ENCODE measurements at regions not wholly inside any gene's neighbourhood (a gene's known extent, or its start where the extent isn't known, plus 50 kb on each side); places are given as distances from the start of the nearest gene placed in this dataset.
"Not testable (repeated sequence)": the region's sequence is repeated elsewhere in the genome, so short reads cannot be mapped to it uniquely, and the experiment has no call there.

- DNase-seq: peak; percentile 91
Measured at GRCh38 chr7:149714081-149714909, 59.1 kb downstream of the ZNF467 start.

GRCh38 chr7:149713731-149714068 lies 59.7 kb downstream of the ZNF467 start:
- DNase-seq: no peak

DNA sequence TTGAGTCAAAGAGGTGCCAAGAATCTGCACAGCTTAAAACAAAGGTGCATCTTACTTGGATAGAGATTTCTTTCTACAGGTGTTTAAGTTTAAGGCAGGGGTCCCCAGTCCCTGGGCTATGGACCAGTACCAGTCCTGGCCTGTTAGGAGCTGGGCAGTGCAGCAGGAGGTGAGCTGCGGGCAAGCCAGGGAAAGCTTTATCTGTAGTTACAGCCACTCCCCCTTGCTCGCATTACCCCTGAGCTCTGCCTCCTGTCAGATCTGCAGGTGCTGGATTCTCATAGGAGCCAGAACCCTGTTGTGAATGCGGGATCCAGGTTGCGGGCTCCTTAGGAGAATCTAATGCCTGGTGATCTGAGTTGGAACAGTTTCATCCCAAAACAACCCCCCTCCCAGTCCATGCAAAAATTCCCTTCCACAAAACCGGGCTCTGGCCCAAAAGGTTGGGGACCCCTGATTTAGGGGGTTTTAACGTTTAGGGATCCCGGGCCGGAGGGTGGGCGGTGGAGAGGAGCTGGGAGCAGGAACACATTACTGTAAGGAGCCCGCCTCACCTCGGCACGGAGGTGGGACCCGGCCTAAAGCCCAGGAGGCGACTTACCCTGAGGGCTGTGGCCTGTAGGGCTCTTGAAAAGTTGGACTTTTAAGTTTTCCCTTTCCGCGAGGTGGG lies 60.2 kb downstream of the ZNF467 start:
- DNase-seq: no peak

DNA sequence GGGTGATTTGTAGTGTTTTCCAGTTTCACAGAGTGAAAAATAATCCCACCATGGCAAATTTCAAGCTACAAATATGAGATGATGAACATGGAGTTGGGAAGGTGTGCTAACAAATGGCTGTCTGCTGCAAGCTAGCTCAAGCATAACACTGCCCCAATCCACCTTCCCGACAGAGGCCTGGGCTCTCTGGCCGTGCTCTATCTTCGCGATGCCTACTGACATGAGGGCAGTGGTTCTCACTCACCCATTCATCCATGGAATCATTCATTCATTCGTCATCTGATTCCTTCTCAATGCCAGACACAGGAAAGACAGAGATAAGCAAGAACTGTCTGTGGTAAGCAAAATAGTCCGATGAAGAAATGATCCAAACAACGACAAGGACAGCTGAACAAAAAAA lies 65.4 kb downstream of the ZNF467 start:
- DNase-seq: no peak

GRCh38 chr7:149707448-149707886 lies 65.9 kb downstream of the ZNF467 start:
- DNase-seq: no peak

DNA sequence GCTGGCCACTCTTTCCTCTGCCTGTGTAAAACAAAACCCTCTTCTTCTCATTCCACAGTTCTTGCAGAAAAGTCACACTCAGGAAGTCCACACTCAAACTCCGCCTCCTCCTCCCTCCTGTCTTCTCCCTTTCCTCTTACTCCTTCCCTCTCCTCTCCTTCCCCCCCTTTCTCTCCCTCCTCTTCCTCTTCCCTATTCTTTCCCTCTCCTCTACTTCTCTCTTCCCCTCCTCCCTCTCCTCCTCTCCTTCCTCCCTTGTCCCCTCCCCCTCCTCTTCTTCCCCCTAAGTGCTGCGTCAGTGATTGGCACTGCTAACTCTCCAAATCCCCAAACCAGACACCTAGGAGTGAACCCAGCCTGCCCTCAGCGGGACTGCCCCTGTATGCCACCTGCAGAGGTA lies 67.0 kb downstream of the ZNF467 start:
- no peak for DNase-seq

DNA sequence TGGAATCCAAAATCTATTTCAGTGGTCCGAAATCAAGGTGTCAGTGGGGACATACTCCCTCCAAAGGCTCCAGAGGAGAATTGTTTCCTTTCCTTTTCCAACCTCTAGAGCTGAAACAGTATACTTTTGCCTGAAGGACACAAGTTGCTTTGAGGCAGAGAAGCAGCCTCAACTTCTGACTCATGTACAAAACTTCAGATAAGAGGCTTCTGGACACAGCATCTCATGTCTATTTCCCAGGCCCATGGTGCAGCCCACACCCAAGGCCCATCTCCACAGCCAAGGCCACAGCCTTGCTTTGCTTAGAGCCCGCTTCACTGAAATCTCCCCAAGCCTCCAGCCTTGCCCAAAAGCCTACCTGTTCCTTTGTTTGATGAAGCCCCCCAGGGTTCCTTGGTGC lies 68.9 kb downstream of the ZNF467 start:
- DNase-seq: no peak

DNA sequence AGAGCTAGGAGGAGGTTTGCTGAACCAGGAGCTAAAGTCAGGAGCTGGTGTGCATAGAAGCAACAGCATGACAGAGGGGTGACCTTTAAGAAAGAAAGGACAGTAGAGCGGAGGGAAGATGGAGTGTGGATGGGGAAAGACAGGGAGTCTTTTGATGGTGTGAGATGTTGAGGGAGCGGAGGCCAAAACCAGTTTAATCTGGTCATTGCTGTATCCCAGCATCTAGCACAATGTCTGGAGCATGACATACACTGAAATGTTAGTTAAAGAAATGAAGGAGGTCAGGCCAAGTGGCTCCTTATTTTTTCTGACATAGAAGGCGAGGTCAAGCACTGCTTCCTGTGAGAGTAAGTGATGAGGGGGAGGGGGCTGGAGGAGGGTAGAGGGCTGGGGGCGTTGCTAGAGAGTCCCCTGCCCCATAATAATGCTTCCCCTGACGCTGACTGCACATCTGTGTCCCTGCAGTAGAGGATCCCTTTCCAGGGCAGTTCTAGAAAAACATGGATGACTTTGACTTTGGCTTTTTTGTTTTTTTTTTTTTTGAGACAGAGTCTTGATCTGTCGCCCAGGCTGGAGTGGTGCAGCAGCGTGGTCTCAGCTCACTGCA lies 70.2 kb downstream of the ZNF467 start:
- DNase-seq: no peak

DNA sequence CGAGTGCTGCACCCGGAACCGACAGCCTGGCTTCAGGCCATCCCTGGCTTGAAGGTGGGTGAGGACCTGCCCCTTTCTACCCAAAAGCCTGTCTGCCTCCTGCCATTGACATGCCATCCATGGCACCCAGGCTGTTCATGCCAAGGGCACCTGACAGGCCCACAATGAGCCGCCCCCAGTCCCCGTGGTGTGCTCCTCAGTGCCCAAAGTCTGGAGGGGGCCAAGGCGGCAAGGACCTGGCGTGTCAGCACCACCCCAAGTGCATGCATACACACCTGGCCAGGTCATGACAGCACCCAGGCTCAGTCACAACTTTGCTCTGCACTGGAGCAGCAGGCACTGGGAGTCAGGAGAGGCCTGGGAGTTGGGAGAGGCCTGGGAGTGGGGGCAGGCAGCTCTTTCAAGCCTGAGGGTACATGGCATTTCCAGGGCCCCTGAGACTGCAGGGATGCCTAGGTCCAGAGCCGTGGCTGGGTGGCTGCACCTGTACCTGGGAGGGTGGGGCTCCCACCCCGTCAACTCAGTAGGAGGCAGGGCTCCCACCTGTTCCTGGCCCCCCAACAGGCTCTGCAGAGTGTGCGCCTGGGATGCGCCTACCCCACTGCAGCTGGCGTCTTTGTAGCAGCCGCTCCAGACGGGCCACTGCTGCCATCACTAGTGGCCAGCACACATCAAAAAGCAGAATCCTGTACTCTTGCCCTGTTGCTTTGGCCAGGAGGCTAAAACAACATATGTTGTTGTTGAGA lies 71.7 kb downstream of the ZNF467 start:
- no peak for DNase-seq

GRCh38 chr7:149697767-149698166 lies 75.6 kb downstream of the ZNF467 start:
- not testable (repeated sequence) for DNase-seq

GRCh38 chr7:149696280-149696679 lies 77.1 kb downstream of the ZNF467 start:
- no peak for DNase-seq

- DNase-seq: no peak
Measured at GRCh38 chr7:149692557-149692982, 80.8 kb downstream of the ZNF467 start.

DNA sequence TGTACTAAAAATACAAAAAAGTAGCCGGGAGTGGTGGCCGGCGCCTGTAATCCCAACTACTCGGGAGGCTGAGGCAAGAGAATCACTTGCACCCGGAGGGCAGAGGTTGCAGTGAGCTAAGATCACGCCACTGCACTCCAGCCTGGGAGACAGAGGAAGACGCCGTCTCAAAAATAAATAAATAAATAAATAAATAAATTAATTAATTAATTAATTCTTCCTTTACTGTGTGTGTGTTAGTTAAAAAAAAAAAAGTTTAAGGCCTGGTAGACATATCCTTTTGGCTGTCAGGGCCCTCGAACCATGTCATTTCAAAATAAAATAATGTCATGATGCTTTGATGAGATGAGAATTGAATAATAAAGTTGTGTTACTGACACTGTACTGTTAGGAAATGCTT lies 81.3 kb downstream of the ZNF467 start:
- DNase-seq: no peak

DNA sequence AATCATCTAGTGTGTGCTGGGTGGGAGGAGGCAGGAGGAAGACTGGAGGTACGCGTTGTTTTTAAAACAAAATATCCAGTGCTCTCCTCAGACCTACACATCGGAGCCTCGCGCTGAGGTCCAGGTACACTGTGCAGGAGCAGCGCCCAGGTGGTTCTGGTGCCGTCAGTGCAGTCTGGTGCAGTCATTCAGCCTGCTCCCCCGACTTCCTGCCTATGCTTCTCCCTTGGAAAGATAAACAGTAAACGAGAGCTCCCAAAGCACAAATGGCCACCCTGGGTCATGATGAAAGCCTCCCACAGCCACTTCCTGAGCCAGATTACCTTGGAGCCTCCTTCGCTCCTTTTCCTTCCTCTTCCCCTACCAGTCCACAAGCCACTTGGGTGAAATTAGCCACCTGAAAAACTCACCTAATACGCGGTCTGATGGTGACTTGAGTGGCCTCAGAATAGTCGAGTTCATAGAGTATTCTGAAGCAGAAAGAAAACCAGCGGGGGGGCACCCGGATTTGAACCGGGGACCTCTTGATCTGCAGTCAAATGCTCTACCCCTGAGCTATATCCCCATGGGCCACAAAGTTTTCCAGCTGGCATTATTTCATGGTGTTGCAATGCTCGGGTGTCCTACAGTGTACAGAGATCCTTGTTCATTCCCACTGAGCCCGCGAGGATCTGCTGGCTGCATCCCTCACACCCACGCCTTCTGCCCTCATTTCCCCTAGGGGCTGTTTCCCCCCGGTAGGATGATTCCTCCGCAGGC lies 82.5 kb downstream of the ZNF467 start:
- no peak for DNase-seq

DNA sequence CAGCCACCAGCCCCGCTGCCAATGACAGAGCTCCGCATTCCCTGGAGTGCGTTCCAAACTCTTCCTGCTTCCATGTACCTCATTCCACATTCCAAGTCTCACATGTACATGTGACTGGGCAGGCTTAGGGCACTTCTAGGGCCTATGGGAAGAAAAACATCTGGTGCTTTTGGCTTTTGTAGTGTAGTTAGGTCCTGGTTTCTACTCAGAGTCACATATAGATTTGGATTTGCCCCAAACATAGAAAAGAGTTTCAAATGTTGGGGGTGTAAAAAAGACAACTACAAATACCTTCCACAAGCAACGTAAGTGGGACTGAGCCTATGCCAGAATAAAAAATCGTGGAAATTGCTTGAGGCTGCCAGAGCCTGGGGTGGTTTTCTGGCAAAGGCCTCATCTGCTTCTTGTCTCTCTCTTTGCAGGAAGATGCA lies 84.1 kb downstream of the ZNF467 start:
- no peak for DNase-seq

DNA sequence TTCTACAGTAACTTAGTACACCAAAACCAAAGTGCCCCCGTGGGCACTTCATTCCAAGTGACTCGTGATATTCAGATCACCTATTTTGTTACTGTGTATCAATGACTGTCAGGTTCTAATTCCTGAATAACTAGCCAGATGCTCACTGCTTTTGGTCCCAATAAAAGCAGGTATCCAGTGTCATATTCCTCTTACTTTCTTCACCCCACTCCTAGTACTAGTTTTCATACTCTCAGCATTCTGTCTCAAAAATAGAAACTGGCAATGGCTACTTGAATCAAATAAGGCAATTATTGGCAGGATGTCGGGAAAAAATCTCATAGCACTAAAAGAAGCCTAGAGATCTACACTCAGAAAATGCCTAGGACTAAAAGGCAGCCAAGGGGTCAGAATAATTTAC lies 84.6 kb downstream of the ZNF467 start:
- DNase-seq: no peak

- DNase-seq: not testable (repeated sequence)
Measured at GRCh38 chr7:149687820-149688219, 85.6 kb downstream of the ZNF467 start.

- DNase-seq: no peak
Measured at GRCh38 chr7:149686449-149686848, 86.9 kb downstream of the ZNF467 start.

DNA sequence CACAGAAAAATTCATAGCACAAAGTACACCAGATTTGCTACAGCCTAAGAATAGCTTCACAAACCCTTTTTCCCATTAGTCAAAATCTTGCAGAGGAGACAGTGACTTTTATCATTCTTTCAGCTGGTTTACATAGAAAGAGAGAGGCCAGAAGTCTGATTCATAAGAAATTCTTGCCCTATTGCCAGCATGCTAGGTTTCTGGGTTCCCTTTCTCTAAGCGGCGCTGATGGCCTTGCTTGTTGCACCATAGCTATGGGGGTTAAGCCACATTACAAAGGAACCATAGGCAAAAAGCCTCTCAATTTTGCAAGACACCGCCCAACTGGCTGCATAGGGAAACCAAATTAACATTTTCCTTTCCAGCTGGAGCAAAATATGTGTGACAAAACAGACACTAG lies 87.4 kb downstream of the ZNF467 start:
- no peak for DNase-seq

- no peak for DNase-seq
Measured at GRCh38 chr7:149685455-149685854, 87.9 kb downstream of the ZNF467 start.

GRCh38 chr7:149683898-149684297 lies 89.5 kb downstream of the ZNF467 start:
- DNase-seq: no peak

DNA sequence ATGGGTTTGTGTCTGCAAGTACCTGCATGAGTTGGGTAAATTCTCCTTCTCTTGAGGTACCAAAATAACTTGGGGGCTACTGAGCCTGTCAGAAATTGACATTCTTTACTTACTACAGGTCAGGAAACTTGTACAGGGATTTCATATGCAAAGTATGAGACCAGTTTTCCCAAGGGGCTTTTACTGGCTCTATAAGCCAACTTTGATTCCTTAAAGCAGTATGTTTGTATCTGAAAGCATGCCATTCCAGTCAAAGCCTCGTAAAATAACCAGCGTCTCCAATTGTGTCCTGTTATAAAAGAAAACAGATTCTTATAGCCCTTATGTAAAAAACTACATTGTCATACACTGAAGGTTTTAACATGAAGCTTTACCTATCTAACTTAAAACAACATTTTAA lies 90.2 kb downstream of the ZNF467 start:
- no peak for DNase-seq

Measured in skin of body (tissue), 1 donor.